ENCODE measurements at regions not wholly inside any gene's neighbourhood (a gene's known extent, or its start where the extent isn't known, plus 50 kb on each side); places are given as distances from the start of the nearest gene placed in this dataset.

DNA sequence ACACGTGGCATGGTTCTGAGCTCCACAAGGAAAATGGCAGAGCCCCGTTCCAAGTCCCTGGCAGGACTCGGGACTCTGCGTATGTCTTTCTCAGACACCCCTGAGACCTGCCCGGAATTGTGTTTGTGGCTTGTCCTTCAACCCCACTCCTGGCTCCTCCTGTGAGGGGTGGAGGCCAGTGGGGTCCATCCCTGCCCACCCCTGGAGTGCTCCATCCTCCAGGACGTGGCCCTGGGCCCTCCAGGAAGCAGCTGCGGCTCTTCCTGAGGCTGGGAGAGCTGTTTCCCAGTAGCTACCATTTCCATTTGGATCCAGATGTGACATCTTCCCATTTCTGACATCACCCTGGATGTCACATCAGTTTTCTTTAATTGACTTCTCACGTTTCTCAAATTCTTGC is 118.7 kb upstream of the C1QTNF9B start:
- H3K9me3 ChIP-seq (ENCODE audit: control insufficient read depth in 4 of 4, low read length in 3 of 4), result no peaks in the 10 kb centered on the region
- no peaks in the 10 kb centered on the region for H3K27me3 ChIP-seq (ENCODE audit: control insufficient read depth in 4 of 4, insufficient read depth in 4 of 4, low read length in 3 of 4)
- H3K9ac ChIP-seq (ENCODE audit: low read depth in 1 of 2, low read length in 2 of 2), result no peak overlapping the region
- no peak for TF ChIP-seq REST (IDR thresholded peaks at IDR 0.05)
- no peak for TF ChIP-seq FOXA2 (IDR thresholded peaks at IDR 0.05)
- no peak for TF ChIP-seq HNF4G (IDR thresholded peaks at IDR 0.05)
- TF ChIP-seq GABPA (IDR thresholded peaks at IDR 0.05 in 1 of 2, conservative IDR thresholded peaks at IDR 0.05 in 1 of 2), result no peak
- no peak for TF ChIP-seq CTCF (IDR thresholded peaks at IDR 0.05; ENCODE audit: low read depth, low read length, missing input control)
- TF ChIP-seq, protein P1, sequence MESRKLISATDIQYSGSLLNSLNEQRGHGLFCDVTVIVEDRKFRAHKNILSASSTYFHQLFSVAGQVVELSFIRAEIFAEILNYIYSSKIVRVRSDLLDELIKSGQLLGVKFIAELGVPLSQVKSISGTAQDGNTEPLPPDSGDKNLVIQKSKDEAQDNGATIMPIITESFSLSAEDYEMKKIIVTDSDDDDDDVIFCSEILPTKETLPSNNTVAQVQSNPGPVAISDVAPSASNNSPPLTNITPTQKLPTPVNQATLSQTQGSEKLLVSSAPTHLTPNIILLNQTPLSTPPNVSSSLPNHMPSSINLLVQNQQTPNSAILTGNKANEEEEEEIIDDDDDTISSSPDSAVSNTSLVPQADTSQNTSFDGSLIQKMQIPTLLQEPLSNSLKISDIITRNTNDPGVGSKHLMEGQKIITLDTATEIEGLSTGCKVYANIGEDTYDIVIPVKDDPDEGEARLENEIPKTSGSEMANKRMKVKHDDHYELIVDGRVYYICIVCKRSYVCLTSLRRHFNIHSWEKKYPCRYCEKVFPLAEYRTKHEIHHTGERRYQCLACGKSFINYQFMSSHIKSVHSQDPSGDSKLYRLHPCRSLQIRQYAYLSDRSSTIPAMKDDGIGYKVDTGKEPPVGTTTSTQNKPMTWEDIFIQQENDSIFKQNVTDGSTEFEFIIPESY (IDR thresholded peaks at IDR 0.05), result no peak
- no peak for TF ChIP-seq EGR1 (IDR thresholded peaks at IDR 0.05; ENCODE audit: low read depth in 2 of 2)
- no peak for TF ChIP-seq TAF1 (conservative IDR thresholded peaks at IDR 0.05)
- no peak for TF ChIP-seq ATF3 (IDR thresholded peaks at IDR 0.05)
- no peak for TF ChIP-seq NR2F2 (IDR thresholded peaks at IDR 0.05)
- TF ChIP-seq RXRA (IDR thresholded peaks at IDR 0.05), result no peak
- no peak for TF ChIP-seq HNF4A (conservative IDR thresholded peaks at IDR 0.05)
- no peak for TF ChIP-seq SP1 (IDR thresholded peaks at IDR 0.05)
- TF ChIP-seq FOXA1 (IDR thresholded peaks at IDR 0.05), result no peak
- TF ChIP-seq JUND (IDR thresholded peaks at IDR 0.05), result no peak
- TF ChIP-seq, protein P2, sequence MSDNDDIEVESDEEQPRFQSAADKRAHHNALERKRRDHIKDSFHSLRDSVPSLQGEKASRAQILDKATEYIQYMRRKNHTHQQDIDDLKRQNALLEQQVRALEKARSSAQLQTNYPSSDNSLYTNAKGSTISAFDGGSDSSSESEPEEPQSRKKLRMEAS (IDR thresholded peaks at IDR 0.05), result no peak
- TF ChIP-seq YY1 (IDR thresholded peaks at IDR 0.05), result no peak
- no peak for TF ChIP-seq RAD21 (IDR thresholded peaks at IDR 0.05)
- H3K27ac ChIP-seq (ENCODE audit: low read depth in 1 of 2, low read length in 2 of 2), result no peak overlapping the region
- 94% methylated on average over 8 of the region's 8 CpGs for WGBS
- peaks cover 0 to 5% (median 0%) of the 10 kb centered on the region in 4 donors for H3K4me1 ChIP-seq (ENCODE audit: control insufficient read depth in 4 of 4, insufficient read depth in 4 of 4, low read length in 3 of 4)
- H3K4me3 ChIP-seq (ENCODE audit: low read depth in 1 of 3, low read length in 3 of 3), result no peak overlapping the region
- DNase-seq (ENCODE audit: low spot score), result no peak
- H3K36me3 ChIP-seq (ENCODE audit: control insufficient read depth in 4 of 4, insufficient read depth in 3 of 4, low read depth in 1 of 4, low read length in 3 of 4), result no peaks in the 10 kb centered on the region
